Liver (tissue), 8 donors: ENCODE measurements at regions not wholly inside any gene's neighbourhood (a gene's known extent, or its start where the extent isn't known, plus 50 kb on each side); places are given as distances from the start of the nearest gene placed in this dataset.
"Not testable (repeated sequence)": the region's sequence is repeated elsewhere in the genome, so short reads cannot be mapped to it uniquely, and the experiment has no call there.

Experiments
- DNase-seq: peaks from one replicate; pipeline ENCODE4 v3.0.0-alpha.2; 2017; ENCODE audit warnings: low spot score
- H3K27ac ChIP-seq, 2 donors: one replicate each; pipeline ENCODE4 v1.7.0; 2013; ENCODE audit warnings: inconsistent platforms in 2 of 2, low read length in 2 of 2, control low read depth in 1 of 2, low read depth in 1 of 2, mild to moderate bottlenecking in 1 of 2
- H3K27me3 ChIP-seq, 4 donors: one replicate each; pipeline versions ENCODE4 v1.6.1 to v1.7.0; 2013; ENCODE audit warnings: low read length in 3 of 4, inconsistent platforms in 1 of 4, mild to moderate bottlenecking in 1 of 4, moderate library complexity in 1 of 4; ENCODE audit not compliant: control insufficient read depth in 4 of 4, insufficient read depth in 4 of 4
- H3K36me3 ChIP-seq, 4 donors: one replicate each; pipeline versions ENCODE4 v1.6.1 to v1.7.0; 2013; ENCODE audit warnings: low read length in 3 of 4, mild to moderate bottlenecking in 3 of 4, low read depth in 1 of 4, moderate library complexity in 1 of 4; ENCODE audit not compliant: control insufficient read depth in 4 of 4, insufficient read depth in 3 of 4
- H3K4me1 ChIP-seq, 4 donors: one replicate each; pipeline versions ENCODE4 v1.6.1 to v1.7.0; 2013; ENCODE audit warnings: low read length in 3 of 4, mild to moderate bottlenecking in 3 of 4, moderate library complexity in 1 of 4; ENCODE audit not compliant: control insufficient read depth in 4 of 4, insufficient read depth in 4 of 4
- H3K4me3 ChIP-seq, 3 donors: one replicate each; pipeline versions ENCODE4 v1.6.1 to v1.7.0; 2013; ENCODE audit warnings: low read length in 3 of 3, control low read depth in 1 of 3, low read depth in 1 of 3, mild to moderate bottlenecking in 1 of 3
- H3K9ac ChIP-seq, 2 donors: one replicate each; pipeline ENCODE4 v1.7.0; 2013; ENCODE audit warnings: low read length in 2 of 2, mild to moderate bottlenecking in 2 of 2, moderate library complexity in 2 of 2, control low read depth in 1 of 2, low read depth in 1 of 2
- H3K9me3 ChIP-seq, 4 donors: one replicate each; pipeline versions ENCODE4 v1.6.1 to v1.7.0; 2013; ENCODE audit warnings: low read length in 3 of 4; ENCODE audit not compliant: control insufficient read depth in 4 of 4
- ATF3 ChIP-seq: IDR thresholded peaks from 2 replicates; pipeline ENCODE4 v1.6.1; 2016; ENCODE audit warnings: antibody characterized with exemption
- EGR1 ChIP-seq, 2 donors: IDR thresholded peaks; 2 replicates each; pipeline ENCODE4 v1.6.1; 2016 to 2018; ENCODE audit warnings: antibody characterized with exemption in 2 of 2, low read depth in 2 of 2
- FOXA1 ChIP-seq: IDR thresholded peaks from 2 replicates; pipeline ENCODE4 v1.6.1; 2016; ENCODE audit warnings: antibody characterized with exemption
- FOXA2 ChIP-seq: IDR thresholded peaks from 2 replicates; pipeline ENCODE4 v1.6.1; 2016; ENCODE audit warnings: antibody characterized with exemption
- GABPA ChIP-seq, 2 donors: IDR thresholded peaks in 1 of 2; conservative IDR thresholded peaks in 1 of 2; 2 replicates each; pipeline ENCODE4 v1.6.1; 2016; ENCODE audit warnings: antibody characterized with exemption in 2 of 2, mild to moderate bottlenecking in 1 of 2, moderate library complexity in 1 of 2
- HNF4A ChIP-seq, 2 donors: conservative IDR thresholded peaks; 2 replicates each; pipeline ENCODE4 v1.6.1; 2016; ENCODE audit warnings: antibody characterized with exemption in 2 of 2, mild to moderate bottlenecking in 2 of 2
- MAX ChIP-seq: IDR thresholded peaks from 2 replicates; pipeline ENCODE4 v1.6.1; 2016; ENCODE audit warnings: antibody characterized with exemption
- RAD21 ChIP-seq, 2 donors: IDR thresholded peaks; 2 replicates each; pipeline ENCODE4 v1.6.1; 2016; ENCODE audit warnings: antibody characterized with exemption in 2 of 2, mild to moderate bottlenecking in 2 of 2
- REST ChIP-seq: IDR thresholded peaks from 2 replicates; pipeline ENCODE4 v1.6.1; 2016; ENCODE audit warnings: antibody characterized with exemption, mild to moderate bottlenecking
- RXRA ChIP-seq, 2 donors: IDR thresholded peaks; 2 replicates each; pipeline ENCODE4 v1.6.1; 2017 to 2018; ENCODE audit warnings: antibody characterized with exemption in 2 of 2, mild to moderate bottlenecking in 1 of 2
- SP1 ChIP-seq: IDR thresholded peaks from 2 replicates; pipeline ENCODE4 v1.6.1; 2018; ENCODE audit warnings: antibody characterized with exemption, mild to moderate bottlenecking
- TAF1 ChIP-seq: conservative IDR thresholded peaks from 2 replicates; pipeline ENCODE4 v1.6.1; 2016; ENCODE audit warnings: antibody characterized with exemption, mild to moderate bottlenecking
- YY1 ChIP-seq: IDR thresholded peaks from 2 replicates; pipeline ENCODE4 v1.6.1; 2016; ENCODE audit warnings: antibody characterized with exemption, mild to moderate bottlenecking
- WGBS: extraction: QIAGEN DNeasy Blood & Tissue Kit; methylation state at CpG from one replicate; pipeline ENCODE4 v1.1.7; 2013; 5-methylcytosine and 5-hydroxymethylcytosine counted together
- TF ChIP-seq, protein P1 (sequence below): IDR thresholded peaks from 2 replicates; pipeline ENCODE4 v1.6.1; 2016; ENCODE audit warnings: antibody characterized with exemption
- TF ChIP-seq, protein P2 (sequence below): fragments of 150-350 bp; IDR thresholded peaks from 2 replicates; pipeline ENCODE4 v1.5.1; 2017; ENCODE audit warnings: improper control_type of control experiment, low read depth, low read length; ENCODE audit not compliant: missing input control
- donor health status: healthy.
- donor health status: healthy.
- donor health status: healthy.
- donor health status: healthy.
- donor health status: healthy.

GRCh38 chr18:14971461-14972185 lies 223.7 kb downstream of the ANKRD30B start:
- DNase-seq = no peak
- TF ChIP-seq EGR1 (IDR thresholded peaks at IDR 0.05; ENCODE audit: low read depth in 2 of 2) (no peak), FOXA2 (no peak), HNF4A (conservative IDR thresholded peaks at IDR 0.05) (no peak), SP1 (no peak), YY1 (no peak), ATF3 (no peak), RAD21 (IDR thresholded peaks at IDR 0.05) (no peak)
- TF ChIP-seq, protein P1, sequence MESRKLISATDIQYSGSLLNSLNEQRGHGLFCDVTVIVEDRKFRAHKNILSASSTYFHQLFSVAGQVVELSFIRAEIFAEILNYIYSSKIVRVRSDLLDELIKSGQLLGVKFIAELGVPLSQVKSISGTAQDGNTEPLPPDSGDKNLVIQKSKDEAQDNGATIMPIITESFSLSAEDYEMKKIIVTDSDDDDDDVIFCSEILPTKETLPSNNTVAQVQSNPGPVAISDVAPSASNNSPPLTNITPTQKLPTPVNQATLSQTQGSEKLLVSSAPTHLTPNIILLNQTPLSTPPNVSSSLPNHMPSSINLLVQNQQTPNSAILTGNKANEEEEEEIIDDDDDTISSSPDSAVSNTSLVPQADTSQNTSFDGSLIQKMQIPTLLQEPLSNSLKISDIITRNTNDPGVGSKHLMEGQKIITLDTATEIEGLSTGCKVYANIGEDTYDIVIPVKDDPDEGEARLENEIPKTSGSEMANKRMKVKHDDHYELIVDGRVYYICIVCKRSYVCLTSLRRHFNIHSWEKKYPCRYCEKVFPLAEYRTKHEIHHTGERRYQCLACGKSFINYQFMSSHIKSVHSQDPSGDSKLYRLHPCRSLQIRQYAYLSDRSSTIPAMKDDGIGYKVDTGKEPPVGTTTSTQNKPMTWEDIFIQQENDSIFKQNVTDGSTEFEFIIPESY = no peak
- WGBS = 59% methylated on average over 5 of the region's 5 CpGs
- Histone ChIP-seq H3K36me3 (no peaks in the 10 kb centered on the region), H3K9ac (no peak overlapping the region), H3K27ac (no peak overlapping the region), H3K4me1 (no peaks in the 10 kb centered on the region), H3K27me3 (peaks cover 0 to 2% (median 0%) of the 10 kb centered on the region in 4 donors), H3K9me3 (no peaks in the 10 kb centered on the region), H3K4me3 (no peak overlapping the region)

- H3K36me3 ChIP-seq, H3K9ac ChIP-seq, H3K27ac ChIP-seq, H3K4me1 ChIP-seq, H3K27me3 ChIP-seq, H3K9me3 ChIP-seq, H3K4me3 ChIP-seq, DNase-seq: not testable (repeated sequence)
- 77% methylated on average over 4 of the region's 4 CpGs for WGBS
These were observed 225.4 kb downstream of the ANKRD30B start for GRCh38 chr18:14973421-14973820.

GRCh38 chr18:14974088-14974487 lies 226.1 kb downstream of the ANKRD30B start:
- H3K9me3 ChIP-seq = no peaks in the 10 kb centered on the region
- H3K36me3 ChIP-seq = no peaks in the 10 kb centered on the region
- 75% methylated on average over 6 of the region's 6 CpGs for WGBS
- TF ChIP-seq YY1 (no peak), RXRA (IDR thresholded peaks at IDR 0.05) (no peak), GABPA (IDR thresholded peaks at IDR 0.05 in 1 of 2, conservative IDR thresholded peaks at IDR 0.05 in 1 of 2) (no peak), FOXA1 (no peak), TAF1 (no peak), MAX (no peak), HNF4A (conservative IDR thresholded peaks at IDR 0.05) (no peak), FOXA2 (no peak), ATF3 (no peak), REST (no peak), RAD21 (IDR thresholded peaks at IDR 0.05) (no peak)
- TF ChIP-seq, protein P1 = no peak
- TF ChIP-seq, protein P2, sequence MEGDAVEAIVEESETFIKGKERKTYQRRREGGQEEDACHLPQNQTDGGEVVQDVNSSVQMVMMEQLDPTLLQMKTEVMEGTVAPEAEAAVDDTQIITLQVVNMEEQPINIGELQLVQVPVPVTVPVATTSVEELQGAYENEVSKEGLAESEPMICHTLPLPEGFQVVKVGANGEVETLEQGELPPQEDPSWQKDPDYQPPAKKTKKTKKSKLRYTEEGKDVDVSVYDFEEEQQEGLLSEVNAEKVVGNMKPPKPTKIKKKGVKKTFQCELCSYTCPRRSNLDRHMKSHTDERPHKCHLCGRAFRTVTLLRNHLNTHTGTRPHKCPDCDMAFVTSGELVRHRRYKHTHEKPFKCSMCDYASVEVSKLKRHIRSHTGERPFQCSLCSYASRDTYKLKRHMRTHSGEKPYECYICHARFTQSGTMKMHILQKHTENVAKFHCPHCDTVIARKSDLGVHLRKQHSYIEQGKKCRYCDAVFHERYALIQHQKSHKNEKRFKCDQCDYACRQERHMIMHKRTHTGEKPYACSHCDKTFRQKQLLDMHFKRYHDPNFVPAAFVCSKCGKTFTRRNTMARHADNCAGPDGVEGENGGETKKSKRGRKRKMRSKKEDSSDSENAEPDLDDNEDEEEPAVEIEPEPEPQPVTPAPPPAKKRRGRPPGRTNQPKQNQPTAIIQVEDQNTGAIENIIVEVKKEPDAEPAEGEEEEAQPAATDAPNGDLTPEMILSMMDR = no peak
- no peak for DNase-seq
- H3K27ac ChIP-seq = no peak overlapping the region
- H3K4me1 ChIP-seq = no peaks in the 10 kb centered on the region
- H3K9ac ChIP-seq = no peak overlapping the region
- no peak overlapping the region for H3K4me3 ChIP-seq
- peaks cover 0 to 2% (median 0%) of the 10 kb centered on the region in 4 donors for H3K27me3 ChIP-seq
